MM.1S (cell line): ENCODE measurements at regions not wholly inside any gene's neighbourhood (a gene's known extent, or its start where the extent isn't known, plus 50 kb on each side); places are given as distances from the start of the nearest gene placed in this dataset.
"Not testable (repeated sequence)": the region's sequence is repeated elsewhere in the genome, so short reads cannot be mapped to it uniquely, and the experiment has no call there.

ENCODE experiments used
- EZH2 ChIP-seq: fragments of 300-600 bp; sonication (generic); optimal IDR thresholded peaks from 2 replicates; pipeline ENCODE3; 2017; ENCODE audit warnings: low read depth, mild to moderate bottlenecking, antibody characterized with exemption, low read length, mixed read lengths
- EZH2phosphoT487 ChIP-seq: fragments of 300-600 bp; sonication (generic); IDR thresholded peaks from 2 replicates; pipeline ENCODE4 v1.6.1; 2018; ENCODE audit warnings: antibody characterized with exemption, low read length
- TF ChIP-seq, protein P1 (sequence below): fragments of 300-600 bp; sonication (generic); IDR thresholded peaks from 2 replicates; pipeline ENCODE4 v1.5.1; 2016; ENCODE audit warnings: antibody characterized with exemption, low read length, mixed read lengths

DNA sequence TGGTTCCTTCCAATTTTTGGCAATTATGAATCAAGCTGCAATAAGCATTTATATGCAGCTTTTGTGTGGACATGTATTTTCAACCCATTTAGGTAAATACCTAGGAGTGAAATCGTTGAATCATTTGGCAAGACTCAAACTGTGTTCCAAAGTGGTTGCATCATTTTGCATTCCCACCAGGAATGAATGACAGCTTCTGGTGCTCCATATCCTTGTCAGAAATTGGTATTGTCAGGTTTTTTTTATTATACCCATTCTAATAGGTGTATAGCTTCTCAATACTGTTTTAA is 290.7 kb downstream of the CNTNAP3B start:
- TF ChIP-seq, protein P1, sequence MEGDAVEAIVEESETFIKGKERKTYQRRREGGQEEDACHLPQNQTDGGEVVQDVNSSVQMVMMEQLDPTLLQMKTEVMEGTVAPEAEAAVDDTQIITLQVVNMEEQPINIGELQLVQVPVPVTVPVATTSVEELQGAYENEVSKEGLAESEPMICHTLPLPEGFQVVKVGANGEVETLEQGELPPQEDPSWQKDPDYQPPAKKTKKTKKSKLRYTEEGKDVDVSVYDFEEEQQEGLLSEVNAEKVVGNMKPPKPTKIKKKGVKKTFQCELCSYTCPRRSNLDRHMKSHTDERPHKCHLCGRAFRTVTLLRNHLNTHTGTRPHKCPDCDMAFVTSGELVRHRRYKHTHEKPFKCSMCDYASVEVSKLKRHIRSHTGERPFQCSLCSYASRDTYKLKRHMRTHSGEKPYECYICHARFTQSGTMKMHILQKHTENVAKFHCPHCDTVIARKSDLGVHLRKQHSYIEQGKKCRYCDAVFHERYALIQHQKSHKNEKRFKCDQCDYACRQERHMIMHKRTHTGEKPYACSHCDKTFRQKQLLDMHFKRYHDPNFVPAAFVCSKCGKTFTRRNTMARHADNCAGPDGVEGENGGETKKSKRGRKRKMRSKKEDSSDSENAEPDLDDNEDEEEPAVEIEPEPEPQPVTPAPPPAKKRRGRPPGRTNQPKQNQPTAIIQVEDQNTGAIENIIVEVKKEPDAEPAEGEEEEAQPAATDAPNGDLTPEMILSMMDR = not testable (repeated sequence)
- TF ChIP-seq EZH2, EZH2phosphoT487: not testable (repeated sequence)
